Stomach (tissue), 4 donors: ENCODE measurements at regions not wholly inside any gene's neighbourhood (a gene's known extent, or its start where the extent isn't known, plus 50 kb on each side); places are given as distances from the start of the nearest gene placed in this dataset.

Source experiments
- CTCF ChIP-seq, 7 experiments: fragments of 450-650 bp in 4 of 7; fragments of 200-600 bp in 3 of 7; sonication (generic) in 3 of 7; IDR thresholded peaks; one replicate each; pipeline ENCODE4 v1.5.1; 2016 to 2019; ENCODE audit warnings: antibody characterized with exemption in 7 of 7, control low read depth in 2 of 7, mild to moderate bottlenecking in 1 of 7
- EP300 ChIP-seq: sonication (generic); formaldehyde crosslinking; IDR thresholded peaks from one replicate; pipeline ENCODE4 v1.6.1; 2017; ENCODE audit warnings: antibody characterized with exemption

- TF ChIP-seq EP300 = no peak
- TF ChIP-seq CTCF (IDR thresholded peaks at IDR 0.05) = no peak
These were observed 52.5 kb upstream of the ARL8B start for GRCh38 chr3:5069627-5070026.
